Fibroblast of peridontal ligament (primary cell): ENCODE measurements at regions not wholly inside any gene's neighbourhood (a gene's known extent, or its start where the extent isn't known, plus 50 kb on each side); places are given as distances from the start of the nearest gene placed in this dataset.

Source experiments
- DNase-seq: peaks from one replicate; pipeline ENCODE4 v3.0.0-alpha.2; 2010; ENCODE audit errors: extremely low read depth

DNA sequence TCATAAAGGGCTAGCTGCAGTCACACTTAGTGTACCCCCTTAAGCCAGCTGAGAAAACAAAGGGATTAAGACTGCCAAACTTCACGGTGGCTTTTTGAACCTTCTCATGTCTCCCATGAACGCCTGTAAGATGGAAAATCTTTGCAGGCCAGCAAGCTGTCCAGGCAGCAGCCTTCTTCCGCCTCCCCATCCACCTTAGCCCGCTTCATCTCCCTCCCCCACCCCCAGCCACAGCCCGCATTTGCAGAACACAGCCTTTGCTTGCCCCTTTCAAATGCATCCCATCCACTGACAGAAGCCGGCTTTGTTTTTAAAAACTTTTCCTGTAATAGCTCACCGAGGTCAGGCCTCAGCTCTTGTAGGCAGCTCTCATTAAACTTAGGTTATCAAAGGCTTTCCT is 113.8 kb upstream of the FAM9B start:
- DNase-seq, result no peak

DNA sequence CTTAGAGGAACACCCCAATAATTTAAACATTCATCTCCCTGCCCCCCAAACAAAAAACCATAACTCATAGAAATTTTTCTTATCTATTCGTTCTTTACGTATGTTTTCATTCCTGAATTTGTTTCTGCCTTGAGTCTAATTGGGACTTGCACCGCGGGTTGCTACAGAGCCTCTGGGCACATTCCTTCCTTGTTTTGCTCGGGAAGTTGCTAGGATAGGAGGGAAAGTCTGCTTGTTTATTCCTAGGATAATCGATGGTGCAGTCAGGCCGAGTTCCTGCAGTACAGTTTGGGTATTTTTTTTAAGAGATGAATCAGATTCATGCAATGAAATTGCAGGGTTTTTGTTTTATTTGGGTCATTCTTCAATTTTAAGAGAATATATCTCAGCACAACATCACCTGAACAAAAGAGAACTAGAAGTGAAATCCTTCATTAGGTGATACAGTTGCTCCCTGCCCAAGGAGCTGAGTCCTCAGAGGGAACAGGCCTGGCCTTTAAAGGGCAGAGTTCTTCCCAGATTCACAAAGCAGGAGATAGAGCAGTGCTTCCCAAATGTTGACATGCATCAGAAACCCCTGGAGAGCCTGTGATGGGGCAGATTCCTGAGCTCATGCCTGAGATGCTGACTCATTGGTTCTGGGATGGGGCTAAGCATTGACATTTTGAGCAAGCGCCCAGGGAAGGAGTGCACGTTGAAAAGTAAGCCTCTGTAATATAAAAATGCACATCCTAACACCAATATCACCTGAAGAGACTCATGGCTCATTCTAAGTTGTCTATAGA is 114.9 kb upstream of the FAM9B start:
- peak; percentile 81 for DNase-seq

DNA sequence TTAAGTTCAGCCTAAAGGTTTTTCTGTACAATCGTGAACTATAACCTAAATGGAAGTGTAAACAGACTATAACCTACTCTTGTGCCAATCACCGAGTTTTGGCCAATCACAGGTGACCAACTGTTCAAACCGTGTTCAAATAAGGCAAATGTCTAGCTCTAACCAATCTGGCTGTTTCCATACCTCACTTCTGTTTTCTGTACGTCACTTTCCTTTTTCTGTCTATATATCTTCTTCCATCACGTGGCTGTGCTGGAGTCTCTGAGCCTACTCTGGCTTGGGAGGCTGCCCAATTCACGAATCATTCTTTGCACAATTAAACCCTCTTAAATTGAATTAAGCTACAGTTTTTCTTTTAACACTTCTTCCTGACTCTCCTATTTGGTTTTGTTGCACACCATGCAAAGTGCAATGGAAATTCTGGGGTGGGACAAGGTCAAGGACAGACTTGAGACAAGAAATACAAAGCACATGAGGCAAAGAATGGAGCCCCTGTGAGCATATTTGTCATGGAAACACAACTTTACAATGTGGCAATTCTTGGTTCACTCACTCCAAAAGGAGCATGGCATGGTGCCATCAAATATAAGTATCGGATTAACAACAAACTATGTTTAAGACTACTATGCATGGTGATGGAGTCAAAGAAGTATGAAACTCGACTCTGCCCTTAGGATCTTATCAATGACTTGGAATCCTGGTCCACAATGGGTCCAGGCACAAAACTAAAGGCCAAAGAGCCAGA is 115.7 kb upstream of the FAM9B start:
- DNase-seq, result peak; percentile 55

DNA sequence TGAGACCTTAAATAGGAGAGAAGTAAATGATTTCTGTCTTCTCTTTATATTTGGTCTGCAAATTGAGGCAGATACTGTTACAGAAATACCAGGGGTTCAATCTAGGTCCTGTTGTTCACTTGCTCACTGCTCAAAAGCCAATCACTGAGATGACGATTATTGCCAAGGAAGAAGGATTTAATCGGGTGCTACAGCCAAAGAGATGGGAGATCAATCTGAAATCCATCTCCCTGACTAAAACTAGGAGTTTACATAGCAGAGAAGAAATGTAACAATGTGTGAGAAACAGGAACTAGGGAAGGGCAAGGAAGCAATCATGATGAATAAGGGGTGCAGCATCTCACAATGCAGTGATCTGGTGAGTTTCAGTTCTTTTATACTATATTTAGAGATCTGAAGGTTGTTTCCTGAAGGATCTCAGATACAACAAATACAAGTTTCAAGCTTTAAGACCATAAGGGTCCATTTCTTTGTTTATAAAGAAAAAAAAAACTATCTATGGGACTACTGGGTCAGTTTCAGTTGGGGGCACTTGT is 117.9 kb upstream of the FAM9B start:
- no peak for DNase-seq

DNA sequence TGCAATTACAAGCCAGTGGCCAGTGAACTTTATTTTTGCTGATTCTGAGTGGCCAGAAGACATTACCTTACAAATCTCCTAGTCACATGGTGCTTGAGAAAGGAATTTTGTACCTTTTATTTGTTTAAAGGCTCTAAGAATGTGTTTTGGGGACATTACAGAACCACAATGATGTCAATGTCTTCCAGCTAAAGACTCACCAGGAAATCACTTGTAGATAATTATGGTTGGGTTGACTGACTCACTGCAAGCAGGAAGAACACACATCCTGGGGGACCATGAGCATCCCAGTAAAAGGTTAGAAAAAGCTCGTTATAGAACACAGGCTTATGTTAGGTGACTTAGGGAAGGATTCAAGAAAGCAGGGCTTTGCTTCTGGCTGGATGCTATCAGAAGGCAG is 119.4 kb upstream of the FAM9B start:
- peak; percentile 39 for DNase-seq

DNA sequence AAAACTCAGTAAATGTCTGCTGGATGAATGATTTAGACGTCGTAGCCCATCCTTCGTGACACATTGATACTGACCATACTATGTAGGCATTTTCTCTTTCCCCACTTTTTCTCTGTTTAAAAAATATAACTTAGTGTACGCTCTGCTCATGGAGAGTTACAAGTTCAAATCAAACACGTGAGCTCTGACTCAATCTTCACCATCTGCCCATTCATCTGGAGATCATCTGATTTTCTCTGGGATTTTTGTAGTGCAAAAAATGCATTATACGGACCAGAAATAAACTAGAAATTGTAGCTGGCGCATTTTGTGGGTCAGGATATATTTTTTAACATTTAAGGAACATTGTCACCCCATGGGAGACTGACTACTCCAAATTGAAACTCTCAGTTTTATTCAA is 124.7 kb upstream of the FAM9B start:
- no peak for DNase-seq

DNA sequence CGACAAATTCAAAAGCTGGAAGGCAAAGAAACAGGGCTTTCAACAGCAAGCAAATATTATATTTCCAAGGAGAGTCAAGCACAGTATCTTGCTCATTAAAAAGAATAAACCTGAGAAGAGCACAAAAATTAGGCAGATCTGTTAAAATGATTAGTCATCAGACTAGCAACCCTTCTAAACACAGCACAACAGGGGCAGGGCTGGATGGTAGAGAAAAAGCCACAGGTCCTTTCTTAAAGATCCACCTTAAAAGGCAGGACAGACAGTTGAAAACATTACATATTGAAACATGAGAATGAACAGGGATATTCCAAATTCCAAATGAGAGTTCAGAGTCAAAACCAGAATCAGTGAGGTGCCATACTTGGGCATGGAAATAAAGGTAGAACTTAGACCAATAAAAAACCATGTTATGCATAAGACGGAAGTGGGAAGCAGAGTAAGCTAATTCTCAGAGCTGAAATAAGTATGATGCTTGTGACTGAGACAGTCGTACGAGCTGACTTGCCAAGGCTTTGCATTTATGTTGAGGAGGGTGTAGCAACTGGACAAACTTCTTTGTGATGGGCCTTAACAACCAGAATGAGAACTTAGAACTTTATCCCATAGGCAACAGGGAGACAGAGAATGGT is 126.9 kb upstream of the FAM9B start:
- DNase-seq, result no peak

DNA sequence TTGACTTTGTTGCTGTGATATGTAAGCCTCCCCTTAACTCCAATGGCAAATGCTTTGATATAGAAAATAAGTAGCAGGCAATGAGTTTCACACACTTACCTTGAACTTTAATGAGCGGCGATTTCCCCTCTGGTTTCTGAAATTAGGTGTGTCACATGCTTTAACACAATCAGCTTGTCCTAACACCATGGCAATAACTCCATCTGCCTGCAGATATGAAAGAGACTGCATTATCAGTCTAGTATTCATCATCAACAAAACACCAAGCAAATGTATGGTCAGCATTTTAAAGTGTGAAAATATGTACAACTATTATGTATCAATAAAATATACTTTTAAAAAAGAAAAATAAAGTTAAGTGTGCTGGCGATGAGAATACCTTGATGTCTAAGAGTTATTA is 128.8 kb upstream of the FAM9B start:
- DNase-seq, result no peak

DNA sequence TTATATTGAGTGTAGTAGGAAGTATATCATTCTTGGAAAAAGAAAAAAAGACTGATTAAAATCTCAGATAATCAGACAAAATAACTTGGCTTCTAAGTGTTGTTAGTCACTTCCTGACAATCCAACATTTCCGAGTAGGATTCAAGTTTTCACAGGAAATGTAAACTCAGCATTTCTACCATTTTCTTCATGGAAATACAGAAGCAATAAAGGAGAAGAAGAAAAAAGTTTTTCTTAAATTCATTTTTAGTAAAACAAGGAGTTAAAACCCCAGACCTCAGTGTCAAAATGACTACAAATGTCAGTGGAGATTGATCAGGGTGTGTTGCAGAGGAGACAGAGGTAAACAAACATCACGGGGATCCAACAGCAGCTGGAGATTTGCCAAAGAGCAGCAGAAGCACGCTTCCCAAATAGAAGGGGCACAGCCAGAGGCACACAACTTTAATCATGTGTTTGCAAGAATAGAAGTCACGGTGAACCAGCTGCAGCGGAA is 129.3 kb upstream of the FAM9B start:
- DNase-seq, result peak; percentile 36

DNA sequence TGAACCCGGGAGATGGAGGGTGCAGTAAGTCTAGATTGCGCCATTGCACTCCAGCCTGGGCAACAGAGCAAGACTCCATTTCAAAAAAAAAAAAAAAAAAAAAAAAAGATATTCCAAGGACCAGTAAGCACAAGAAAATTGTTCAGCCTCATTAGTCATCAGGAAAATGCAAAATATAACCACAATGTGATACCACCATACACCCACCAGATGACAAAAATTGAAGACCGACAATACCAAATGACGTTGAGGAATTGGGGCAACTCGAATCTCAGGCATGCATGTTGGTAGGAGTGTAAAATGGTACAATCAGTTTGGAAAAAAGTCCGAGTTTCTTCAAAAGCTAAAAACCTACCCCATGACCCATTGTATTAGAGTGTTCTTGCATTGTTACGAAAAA is 130.2 kb upstream of the FAM9B start:
- no peak for DNase-seq

DNA sequence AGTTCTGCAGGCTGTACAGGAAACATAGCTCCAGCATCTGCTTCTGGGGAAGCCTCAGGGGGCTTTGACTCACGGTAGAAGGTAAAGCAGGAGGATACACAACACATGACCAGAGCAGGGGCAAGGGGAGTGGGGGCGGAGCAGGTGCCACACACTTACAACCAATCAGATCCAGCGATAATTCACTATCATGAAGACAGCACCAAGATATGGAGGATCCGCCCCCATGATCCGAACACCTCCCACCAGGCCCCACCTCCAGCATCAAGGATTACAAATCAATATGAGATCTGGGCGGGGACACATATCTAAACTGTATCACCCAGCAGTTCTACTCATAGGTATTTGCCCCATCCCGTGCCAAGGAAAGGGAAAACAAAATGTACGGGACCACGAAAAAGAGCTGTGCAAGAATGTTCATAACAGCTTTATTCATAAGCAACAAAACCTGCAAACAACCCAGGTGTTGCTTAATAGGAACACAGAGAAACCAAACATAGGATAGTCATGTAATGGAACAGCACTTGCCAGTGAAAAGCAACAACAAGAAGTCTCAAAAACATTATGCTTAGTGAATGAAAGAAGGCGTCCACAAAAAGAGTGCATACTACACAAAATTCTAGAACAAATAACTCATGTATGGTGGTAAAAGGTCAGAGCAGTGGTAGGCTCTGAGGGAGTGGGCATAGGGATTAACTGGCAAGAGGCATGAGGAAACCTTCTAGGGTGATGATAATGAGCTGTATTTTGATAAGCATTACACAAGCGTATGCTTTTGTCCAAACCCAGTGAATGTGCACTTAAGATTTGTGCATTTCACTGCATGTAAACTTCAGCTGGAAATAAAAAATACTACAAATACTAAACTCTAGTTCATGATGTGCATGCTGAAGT is 130.9 kb upstream of the FAM9B start:
- no peak for DNase-seq

DNA sequence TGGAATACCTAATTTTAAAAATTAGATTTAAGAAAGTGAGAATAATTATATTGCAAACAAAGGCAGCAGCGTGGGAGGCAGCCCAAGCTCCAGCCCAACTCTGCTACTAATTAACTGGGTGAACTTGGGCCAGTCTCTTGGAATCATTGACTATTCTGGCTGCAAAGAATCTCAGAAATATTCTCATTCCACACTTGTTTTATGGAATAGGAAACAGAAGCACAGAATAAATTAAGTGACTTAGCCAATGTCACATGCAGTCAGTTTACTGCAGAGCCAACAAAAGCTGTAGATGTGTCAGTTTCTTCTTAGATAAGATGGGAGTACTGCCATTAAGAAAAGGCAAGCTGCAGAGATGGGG is 132.6 kb upstream of the FAM9B start:
- no peak for DNase-seq

DNA sequence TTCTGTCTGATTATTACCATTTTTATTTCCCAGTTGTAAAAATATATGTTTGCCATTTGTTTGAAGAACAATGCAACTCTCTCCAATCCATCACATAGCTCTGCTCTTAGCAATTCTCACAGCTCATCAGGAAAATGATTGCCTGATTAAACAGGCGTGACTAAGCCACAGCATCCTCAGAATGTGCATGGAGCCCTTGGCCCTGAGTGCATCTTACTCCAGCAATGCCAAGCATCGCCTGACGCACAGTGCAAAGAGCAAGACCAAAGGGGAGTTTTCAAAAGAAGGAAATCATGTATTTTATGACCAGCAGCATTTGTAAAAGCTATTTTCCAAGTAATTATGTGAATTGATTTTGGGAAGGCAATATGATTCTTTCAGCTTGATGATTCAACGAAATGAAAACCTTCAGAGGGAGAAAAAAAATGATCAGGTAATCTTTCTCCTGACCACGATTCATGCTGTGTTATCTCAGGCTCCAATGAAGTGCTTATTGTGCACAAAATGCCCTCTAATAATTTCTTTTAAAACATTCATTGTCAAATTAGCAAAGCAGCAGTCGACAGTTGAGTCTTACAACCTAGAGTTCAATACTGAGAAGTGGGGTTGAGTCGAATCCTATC is 138.0 kb upstream of the FAM9B start:
- peak; percentile 48 for DNase-seq

DNA sequence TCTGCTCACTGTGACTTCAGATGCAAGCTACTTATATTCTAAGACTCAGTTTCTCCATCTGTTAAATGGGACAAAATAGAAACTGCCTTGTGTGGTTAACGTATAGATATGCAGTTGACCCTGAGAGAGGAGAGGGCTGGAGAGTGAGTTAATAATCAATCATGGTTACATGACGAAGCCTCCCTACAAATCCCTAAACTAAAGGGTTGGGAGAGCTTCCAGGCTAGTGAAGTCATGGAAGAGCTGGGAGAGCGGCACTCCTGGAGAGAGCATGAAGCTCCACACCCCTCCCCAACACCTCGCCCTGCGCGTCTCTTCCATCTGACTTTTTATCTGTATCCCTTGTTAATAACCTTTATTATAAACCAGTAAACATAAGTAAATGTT is 138.5 kb upstream of the FAM9B start:
- DNase-seq, result no peak

DNA sequence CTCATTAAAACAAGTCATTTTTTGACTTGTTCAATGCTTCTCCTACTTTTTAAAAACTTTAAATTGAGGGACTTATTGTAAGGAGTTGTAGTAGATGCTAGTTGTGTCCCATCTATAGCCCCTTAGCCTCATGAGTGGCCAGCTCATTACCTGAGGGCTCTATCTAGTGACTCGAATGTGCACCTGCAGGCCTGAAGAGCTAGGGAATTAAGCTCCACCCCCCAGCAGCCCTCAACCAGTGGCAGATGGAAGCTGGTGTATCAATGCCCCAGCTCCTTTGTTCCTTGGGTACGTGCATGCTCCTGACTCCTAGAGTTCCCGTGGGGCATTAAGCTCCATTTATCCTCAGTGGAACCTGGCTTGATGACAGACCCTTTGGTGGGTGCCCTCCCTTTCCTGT is 146.7 kb upstream of the FAM9B start:
- no peak for DNase-seq

DNA sequence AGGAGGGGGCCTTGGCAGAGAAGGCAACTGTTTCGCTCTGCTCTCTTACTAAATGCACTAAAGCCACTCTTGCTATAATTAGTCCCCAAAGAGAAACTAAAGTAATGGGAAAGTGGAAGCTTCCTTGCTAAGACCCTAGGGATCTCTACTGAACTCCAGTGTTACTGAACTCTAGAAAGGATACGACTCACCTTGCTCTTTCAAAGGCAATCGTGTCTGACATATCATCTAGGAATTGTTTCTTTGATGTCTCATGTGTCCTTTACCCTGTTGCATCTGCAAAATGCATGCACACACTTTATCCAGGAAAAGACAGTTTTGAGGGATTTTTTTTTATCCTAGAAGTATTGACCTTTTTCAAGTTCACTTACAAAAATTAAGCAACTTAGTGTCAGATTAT is 148.1 kb upstream of the FAM9B start:
- no peak for DNase-seq

DNA sequence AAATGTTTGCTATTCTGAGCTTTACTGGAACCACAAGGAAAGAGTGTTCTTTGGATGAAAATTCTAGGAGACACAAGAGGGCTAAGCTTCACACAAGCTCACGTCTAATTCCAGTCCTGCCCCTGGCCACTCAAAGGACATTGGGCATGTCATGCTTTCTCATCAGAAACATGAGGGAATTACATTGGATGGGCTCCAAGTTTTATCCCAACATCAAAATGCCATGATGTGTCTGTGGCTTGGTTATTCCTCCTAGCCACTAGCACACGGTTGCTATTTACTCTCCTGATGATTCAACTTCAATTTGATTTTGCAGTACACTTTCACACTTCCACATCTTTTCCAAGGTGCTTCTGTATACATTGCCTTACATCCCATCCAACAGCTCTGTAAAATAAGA is 149.6 kb upstream of the FAM9B start:
- DNase-seq, result no peak

DNA sequence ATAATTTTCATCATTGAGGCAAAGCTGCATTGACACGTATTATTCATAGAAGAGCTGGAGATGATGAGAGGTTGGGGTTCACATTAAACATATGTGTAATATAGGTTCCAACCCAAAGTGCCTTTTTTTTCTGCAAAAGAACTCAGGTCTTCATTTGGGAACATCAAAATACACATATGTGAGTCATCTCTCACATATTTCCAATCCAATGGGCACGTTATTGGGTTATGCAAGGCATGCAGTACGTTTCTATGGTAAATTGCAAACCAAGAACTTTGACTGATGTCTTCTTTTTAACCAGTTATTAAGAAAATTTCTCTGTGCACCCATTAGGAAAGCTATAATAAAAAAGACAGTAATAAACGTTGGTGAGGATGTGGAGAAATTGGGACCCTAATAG is 150.3 kb upstream of the FAM9B start:
- DNase-seq, result peak; percentile 15

DNA sequence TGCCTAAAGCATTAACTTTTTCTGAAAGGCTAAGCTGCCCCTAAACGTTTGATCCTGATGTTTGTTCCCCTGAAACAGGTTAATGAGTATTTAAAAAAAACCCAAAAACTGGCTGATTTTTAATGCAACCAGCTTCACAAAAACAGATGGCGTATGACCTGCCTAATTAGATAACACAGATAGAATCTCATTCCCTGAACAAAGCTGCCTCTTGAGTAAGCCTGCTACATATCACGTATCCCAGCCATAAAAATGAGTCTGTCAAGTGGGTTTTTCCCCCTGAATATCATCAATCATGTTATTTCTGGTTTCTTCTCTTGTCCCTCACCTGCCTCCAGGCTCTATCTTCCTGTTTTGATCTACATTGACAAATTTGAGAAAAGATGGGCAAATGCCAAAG is 154.2 kb upstream of the FAM9B start:
- DNase-seq, result no peak

DNA sequence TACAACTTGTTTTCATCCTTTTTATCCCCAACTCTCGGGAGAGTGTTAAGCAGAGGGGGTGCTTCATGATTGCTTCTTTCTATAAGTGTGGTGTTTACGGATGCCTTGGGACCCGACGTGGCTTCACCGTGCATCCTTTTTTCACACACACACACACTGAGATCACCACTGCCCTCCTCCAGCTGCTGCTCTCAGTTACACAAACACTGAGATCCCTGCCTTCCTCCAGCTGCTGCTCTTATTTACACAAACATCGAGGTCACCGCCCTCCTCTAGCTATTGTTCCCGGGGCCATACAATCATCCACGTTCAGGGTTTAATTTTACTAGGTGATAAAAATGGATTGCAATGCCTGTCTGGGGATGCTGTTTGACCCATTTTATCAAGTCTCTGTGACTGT is 155.4 kb upstream of the FAM9B start:
- DNase-seq, result no peak

DNA sequence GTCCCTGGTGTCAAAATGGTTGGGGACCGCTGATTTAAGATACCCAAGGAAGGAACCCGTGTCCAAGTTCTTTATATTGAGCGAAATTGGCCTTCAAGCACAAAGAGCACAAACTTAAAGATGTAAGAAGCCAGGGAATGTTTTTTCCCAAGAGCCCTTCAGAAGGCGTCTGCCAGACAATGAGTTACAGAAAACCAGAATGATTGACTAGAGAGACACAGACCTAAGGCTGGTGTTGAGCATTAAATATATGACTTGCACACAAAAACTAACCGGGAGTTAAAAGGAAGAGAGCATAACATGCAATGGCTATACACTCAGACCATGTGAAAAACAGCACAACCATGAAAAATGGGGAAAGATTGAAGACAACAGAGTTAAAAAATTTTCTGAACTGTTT is 157.5 kb upstream of the FAM9B start:
- DNase-seq, result no peak
